ENCODE measurements at regions not wholly inside any gene's neighbourhood (a gene's known extent, or its start where the extent isn't known, plus 50 kb on each side); places are given as distances from the start of the nearest gene placed in this dataset.

DNA sequence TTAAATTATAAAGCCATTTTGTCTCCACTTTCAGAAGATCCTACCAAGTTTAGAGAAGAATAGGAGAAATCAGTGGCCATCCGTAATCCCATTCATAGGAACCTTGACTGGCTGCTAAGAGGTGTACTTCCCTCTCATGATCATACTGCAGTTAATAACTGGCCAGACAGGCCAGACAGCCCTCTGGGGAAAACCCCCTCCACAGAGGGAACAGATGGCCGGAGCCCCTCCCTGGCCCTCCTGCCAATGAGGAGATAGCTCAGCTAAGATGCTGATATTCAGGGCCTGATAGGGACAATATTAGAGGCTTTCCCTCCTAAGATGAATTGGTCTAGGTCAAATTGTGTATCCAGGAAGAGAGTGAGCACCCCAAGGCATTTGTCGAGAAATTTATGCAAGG, 200.0 kb upstream of the MAOA start:
- H3K36me3 ChIP-seq (ENCODE audit: insufficient read depth, low read length): no peaks in the 10 kb centered on the region
- H3K4me1 ChIP-seq (ENCODE audit: insufficient read depth, low read length): peaks cover 8% of the 10 kb centered on the region; the same call in 1 of the 2 replicates
- peaks cover 33% of the 10 kb centered on the region for H3K9me3 ChIP-seq (ENCODE audit: control insufficient read depth, insufficient read depth, low read length)
- no peak overlapping the region for H3K9ac ChIP-seq (ENCODE audit: low read depth, low read length)

DNA sequence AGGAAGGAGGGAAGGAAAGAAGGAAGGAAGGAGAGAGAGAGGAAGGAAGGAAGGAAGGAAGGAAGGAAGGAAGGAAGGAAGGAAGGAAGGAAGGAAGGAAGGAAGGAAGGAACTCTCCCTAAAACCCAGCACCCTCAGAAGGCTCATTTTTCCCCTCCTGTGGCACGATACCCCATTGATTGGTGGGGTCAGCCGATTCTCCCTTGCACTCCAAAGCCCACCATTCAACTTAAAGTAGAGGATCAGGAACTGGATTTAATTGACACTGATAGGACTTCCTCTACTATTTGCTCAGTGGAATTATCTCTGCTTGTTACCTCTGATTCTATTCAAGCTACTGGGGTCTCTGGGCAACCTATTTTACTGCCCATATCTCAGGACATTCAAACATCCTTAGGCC, 199.2 kb upstream of the MAOA start:
- Histone ChIP-seq H3K9me3 (ENCODE audit: control insufficient read depth, insufficient read depth, low read length) (peaks cover 24% of the 10 kb centered on the region), H3K4me1 (ENCODE audit: insufficient read depth, low read length) (peaks cover 8% of the 10 kb centered on the region; the same call in 1 of the 2 replicates), H3K36me3 (ENCODE audit: insufficient read depth, low read length) (no peaks in the 10 kb centered on the region), H3K9ac (ENCODE audit: low read depth, low read length) (no peak overlapping the region)

DNA sequence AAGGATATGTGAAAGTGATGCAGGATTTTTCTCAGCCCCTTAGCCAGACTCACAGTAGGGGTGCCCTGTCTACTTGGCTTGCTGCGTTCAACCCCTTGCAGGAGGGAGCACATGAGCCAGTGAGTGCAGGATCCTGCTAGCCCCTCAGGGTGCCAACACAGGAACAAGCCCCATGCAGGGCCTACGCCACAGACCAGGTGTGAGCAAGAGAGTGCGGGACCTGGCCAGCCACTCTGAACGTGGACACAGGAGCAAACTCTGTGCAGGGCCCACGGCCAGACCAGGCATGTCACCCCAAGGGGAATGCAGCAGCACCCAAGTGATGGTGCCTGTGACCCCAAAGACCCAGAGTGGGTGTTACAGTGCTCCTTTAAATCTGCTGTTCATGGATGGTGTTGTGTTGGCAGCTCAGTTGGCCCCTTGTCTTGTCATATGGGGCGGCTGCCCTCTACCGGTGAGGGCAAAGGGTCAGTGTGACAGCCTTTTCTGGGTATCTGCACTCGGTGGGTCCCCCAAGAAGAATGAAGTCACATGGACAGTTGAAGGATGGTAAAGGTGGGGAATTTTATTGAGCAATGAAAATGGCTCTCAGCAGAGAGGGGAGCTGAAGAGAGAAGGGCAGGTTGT, 188.4 kb upstream of the MAOA start:
- Histone ChIP-seq H3K4me1 (ENCODE audit: insufficient read depth, low read length) (no peaks in the 10 kb centered on the region), H3K36me3 (ENCODE audit: insufficient read depth, low read length) (no peaks in the 10 kb centered on the region), H3K9ac (ENCODE audit: low read depth, low read length) (no peak overlapping the region), H3K9me3 (ENCODE audit: control insufficient read depth, insufficient read depth, low read length) (no peaks in the 10 kb centered on the region; the same call in 1 of the 2 replicates)

DNA sequence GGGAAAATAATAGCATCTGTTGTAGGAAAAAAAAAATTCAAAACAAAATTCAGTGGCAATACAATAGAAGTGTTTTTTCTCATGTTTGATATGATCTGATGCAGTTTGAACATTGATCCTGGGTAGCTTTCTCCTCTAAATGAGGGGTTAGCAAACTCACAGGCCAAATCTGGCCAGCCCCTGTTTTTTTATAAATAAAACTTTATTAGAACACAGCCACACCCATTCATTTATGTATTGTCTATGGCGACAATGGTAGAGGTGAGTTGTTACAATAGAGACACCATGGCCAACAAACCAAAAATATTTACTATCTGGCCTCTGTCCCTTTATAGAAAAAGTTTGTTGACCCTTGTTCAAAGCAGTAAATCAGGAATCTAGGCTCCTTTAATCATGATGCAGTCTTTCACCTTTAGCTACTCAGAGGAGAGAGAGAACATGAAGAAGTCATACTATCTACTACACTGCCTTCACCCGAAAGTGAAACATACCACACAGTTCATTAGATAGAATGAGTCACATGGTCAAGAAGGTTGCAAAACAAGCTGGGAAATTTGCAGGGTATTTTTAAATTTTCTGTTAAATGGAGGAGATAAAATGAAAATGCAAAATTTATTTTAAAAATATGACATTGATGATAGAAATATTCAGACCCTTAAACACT, 186.6 kb upstream of the MAOA start:
- Histone ChIP-seq H3K36me3 (ENCODE audit: insufficient read depth, low read length) (no peaks in the 10 kb centered on the region), H3K9me3 (ENCODE audit: control insufficient read depth, insufficient read depth, low read length) (no peaks in the 10 kb centered on the region; the same call in 1 of the 2 replicates), H3K9ac (ENCODE audit: low read depth, low read length) (no peak overlapping the region), H3K4me1 (ENCODE audit: insufficient read depth, low read length) (peaks cover 2% of the 10 kb centered on the region; the same call in 1 of the 2 replicates)

DNA sequence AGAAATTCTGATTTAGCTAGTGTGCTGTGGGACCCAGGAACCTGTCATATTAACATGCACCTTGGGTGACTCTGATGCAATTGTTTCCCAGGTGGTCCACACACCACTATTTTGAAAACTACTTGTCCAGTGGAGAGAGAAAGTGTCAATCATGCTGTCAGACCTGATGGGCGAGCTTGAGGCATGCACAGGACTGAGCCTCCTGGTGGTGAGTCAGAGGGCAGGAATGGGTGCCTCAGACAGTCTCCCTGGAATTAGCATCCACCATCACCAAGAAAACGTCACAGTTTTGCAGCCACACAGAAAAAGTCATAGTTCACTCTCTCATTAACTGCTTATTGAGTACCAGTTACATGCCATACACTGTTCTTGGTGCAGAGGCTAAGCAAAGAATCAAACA, 181.8 kb upstream of the MAOA start:
- Histone ChIP-seq H3K4me1 (ENCODE audit: insufficient read depth, low read length) (peaks cover 4% of the 10 kb centered on the region; the same call in 1 of the 2 replicates), H3K9me3 (ENCODE audit: control insufficient read depth, insufficient read depth, low read length) (no peaks in the 10 kb centered on the region; the same call in 1 of the 2 replicates), H3K9ac (ENCODE audit: low read depth, low read length) (no peak overlapping the region), H3K36me3 (ENCODE audit: insufficient read depth, low read length) (no peaks in the 10 kb centered on the region)

DNA sequence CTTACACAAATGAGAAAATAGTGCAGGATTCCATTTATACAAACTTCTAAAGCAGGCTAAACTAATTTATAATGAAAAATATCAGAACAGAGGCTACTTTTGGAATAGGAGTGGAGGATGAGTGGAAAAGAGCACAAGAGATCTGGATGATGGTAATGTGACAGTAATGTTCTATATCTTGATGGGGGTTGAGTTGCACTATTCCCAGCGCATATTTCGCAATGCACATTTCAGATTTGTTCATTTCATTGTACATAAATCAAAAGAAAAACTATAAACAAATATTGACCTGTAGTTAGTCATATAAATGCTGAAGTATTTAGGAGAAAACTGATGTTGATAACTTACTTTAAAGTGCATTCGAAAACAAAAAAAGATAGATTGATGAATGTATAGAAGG, 177.0 kb upstream of the MAOA start:
- no peaks in the 10 kb centered on the region for H3K36me3 ChIP-seq (ENCODE audit: insufficient read depth, low read length)
- H3K4me1 ChIP-seq (ENCODE audit: insufficient read depth, low read length): peaks cover 4% of the 10 kb centered on the region; the same call in 1 of the 2 replicates
- H3K9ac ChIP-seq (ENCODE audit: low read depth, low read length): no peak overlapping the region
- no peaks in the 10 kb centered on the region for H3K9me3 ChIP-seq (ENCODE audit: control insufficient read depth, insufficient read depth, low read length)

DNA sequence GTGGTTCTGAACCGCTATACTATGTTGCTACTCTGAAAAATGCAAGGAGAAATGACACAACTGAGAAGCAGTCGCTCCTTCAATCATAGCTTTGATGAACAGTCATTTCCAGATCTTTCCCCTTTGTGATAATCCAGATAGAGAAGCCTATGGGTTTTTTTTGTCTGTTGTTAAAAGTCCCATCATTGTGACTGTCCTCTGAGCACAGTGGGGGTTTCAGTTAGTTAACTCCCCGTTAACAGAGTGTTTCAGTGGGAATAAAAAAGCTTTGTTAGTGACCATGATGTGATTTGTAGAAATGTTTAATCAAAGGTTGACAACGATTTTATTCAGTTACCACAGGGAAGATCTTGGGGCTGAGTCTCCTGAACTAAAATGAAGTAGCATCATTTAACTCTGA, 176.2 kb upstream of the MAOA start:
- Histone ChIP-seq H3K4me1 (ENCODE audit: insufficient read depth, low read length) (no peaks in the 10 kb centered on the region), H3K9me3 (ENCODE audit: control insufficient read depth, insufficient read depth, low read length) (no peaks in the 10 kb centered on the region), H3K9ac (ENCODE audit: low read depth, low read length) (no peak overlapping the region), H3K36me3 (ENCODE audit: insufficient read depth, low read length) (no peaks in the 10 kb centered on the region)

DNA sequence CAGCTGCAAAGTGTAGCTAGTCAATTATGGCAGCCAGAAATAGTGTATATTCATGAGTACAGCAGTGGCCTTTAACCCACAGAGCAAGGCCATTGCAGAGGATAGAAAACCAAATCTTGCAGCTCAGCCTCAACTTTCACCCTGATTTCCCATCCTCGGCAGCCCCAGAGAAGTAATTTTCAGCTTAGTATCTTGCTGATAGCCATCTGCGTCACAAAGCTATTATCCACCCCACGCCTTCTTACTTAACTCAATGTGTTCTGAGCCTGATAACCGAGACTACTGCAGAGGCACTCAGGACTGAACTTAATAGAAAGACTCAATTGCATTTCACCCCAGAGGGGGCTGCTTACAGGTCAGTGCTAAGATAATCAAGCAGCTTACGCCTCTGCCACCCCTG, 174.5 kb upstream of the MAOA start:
- no peak overlapping the region for H3K9ac ChIP-seq (ENCODE audit: low read depth, low read length)
- no peaks in the 10 kb centered on the region for H3K36me3 ChIP-seq (ENCODE audit: insufficient read depth, low read length)
- H3K4me1 ChIP-seq (ENCODE audit: insufficient read depth, low read length): no peaks in the 10 kb centered on the region
- no peaks in the 10 kb centered on the region for H3K9me3 ChIP-seq (ENCODE audit: control insufficient read depth, insufficient read depth, low read length)

DNA sequence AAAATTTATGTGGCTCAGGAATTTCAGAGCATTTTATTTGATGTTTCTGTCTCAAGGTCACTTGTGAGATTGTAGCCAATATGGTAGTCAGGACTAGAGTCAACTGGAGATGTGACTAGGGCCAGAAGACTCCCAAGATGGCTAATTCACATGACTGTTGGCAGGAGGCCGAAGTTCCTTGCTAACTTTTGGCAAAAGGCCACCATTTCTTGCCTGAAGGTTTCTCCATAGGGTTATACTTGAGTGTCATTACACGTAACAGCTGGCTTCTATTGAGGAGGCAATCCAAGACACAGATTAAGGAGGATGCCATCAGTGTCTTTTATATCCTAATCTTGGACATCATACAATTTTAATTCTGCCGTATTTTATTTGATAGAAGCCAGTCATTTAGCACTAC, 162.3 kb upstream of the MAOA start:
- Histone ChIP-seq H3K9me3 (ENCODE audit: control insufficient read depth, insufficient read depth, low read length) (no peaks in the 10 kb centered on the region), H3K9ac (ENCODE audit: low read depth, low read length) (no peak overlapping the region), H3K36me3 (ENCODE audit: insufficient read depth, low read length) (no peaks in the 10 kb centered on the region; the same call in 1 of the 2 replicates), H3K4me1 (ENCODE audit: insufficient read depth, low read length) (no peaks in the 10 kb centered on the region)

DNA sequence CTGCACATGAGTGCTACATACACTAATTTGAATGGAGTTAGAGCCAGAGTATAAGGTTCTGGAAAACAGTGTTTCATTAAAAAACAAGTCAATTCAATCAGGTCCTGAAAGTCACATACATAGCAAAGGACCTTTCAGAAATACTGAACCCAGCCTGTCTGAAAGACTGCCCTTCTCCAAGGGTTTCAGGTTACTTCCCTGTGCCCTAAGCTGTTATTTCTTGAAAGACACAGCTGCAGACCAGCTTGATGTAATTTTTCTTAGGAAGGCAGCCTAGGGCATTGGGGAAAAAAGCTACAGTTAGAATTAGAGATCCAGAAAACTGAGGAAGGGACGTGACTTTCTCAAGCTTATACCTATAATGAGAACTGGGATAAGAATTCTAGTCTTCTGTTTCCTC, 155.9 kb upstream of the MAOA start:
- H3K36me3 ChIP-seq (ENCODE audit: insufficient read depth, low read length): no peaks in the 10 kb centered on the region; the same call in 1 of the 2 replicates
- peaks cover 11% of the 10 kb centered on the region for H3K4me1 ChIP-seq (ENCODE audit: insufficient read depth, low read length)
- H3K9me3 ChIP-seq (ENCODE audit: control insufficient read depth, insufficient read depth, low read length): no peaks in the 10 kb centered on the region
- no peak overlapping the region for H3K9ac ChIP-seq (ENCODE audit: low read depth, low read length)

DNA sequence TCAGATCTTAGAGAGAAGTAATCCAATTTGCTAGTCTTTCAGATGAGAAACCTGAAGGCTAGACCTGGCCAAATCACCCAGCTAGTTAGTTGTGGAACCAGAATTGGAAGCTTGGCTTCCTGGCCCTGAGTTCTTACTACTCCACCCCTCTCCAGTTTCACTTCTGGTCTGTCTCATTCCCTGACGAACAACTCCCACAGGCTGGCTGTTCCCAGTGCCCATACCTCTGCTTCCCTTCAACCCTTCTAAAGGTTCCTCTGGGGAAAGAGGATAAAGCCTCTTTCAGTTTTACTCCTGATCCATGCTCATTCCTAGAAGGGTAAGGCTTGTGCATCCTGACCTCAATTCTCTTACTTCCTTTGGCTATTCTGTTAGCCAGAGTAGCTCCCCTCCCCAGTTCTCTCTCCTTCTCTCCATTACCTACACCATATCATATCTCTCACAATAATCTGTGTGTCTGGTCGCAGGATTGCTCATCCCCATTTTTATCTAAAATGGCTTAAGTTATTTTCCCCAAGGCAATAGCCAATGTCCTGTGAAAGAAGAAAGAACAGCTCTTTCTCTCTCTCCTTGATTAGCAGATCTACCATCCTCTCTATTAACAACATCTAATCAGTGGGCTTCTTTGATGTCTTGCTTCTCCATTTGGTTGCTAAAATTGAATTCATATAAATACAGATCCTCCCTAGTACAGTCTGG, 155.0 kb upstream of the MAOA start:
- H3K9ac ChIP-seq (ENCODE audit: low read depth, low read length): no peak overlapping the region
- no peaks in the 10 kb centered on the region; the same call in 1 of the 2 replicates for H3K36me3 ChIP-seq (ENCODE audit: insufficient read depth, low read length)
- peaks cover 11% of the 10 kb centered on the region for H3K4me1 ChIP-seq (ENCODE audit: insufficient read depth, low read length)
- H3K9me3 ChIP-seq (ENCODE audit: control insufficient read depth, insufficient read depth, low read length): no peaks in the 10 kb centered on the region

DNA sequence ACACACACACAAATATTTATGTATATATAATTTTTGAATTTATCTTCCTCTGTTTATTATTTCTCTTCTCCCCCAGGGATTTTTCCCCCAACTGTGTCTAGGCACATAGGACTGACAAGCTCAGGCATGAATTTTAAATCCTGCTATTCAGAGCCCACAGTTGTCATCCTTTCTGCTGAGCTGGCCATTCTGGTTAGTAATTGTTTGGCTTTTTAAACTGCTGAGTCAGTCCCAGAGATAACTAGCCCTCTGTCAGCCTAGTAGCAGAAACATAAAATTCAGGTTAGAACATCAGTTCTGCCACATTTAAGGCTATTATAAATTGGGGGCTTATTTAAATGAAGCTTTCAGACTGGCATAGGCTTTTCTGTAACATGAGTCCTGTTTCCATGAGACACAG, 151.7 kb upstream of the MAOA start:
- H3K9ac ChIP-seq (ENCODE audit: low read depth, low read length): no peak overlapping the region
- H3K9me3 ChIP-seq (ENCODE audit: control insufficient read depth, insufficient read depth, low read length): no peaks in the 10 kb centered on the region
- no peaks in the 10 kb centered on the region for H3K36me3 ChIP-seq (ENCODE audit: insufficient read depth, low read length)
- H3K4me1 ChIP-seq (ENCODE audit: insufficient read depth, low read length): peaks cover 11% of the 10 kb centered on the region

DNA sequence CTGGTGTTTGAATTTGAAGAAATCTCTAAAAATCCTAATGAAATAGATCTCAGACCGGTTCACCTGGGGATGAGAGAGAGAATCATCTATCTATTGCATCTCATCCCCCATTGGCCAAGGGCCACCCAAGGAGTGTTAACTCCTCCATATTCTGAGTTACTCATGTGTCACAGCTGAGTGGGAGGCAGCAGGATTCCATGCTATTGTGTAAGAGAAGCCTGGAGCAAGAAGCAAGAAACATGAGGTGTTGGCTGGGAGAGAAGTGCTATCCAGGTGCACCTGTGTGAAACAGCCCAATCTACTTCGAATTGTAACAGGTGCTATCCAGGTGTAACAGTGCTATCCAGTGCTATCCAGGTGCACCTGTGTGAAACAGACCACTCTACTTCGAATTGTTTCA, 150.3 kb upstream of the MAOA start:
- Histone ChIP-seq H3K9me3 (ENCODE audit: control insufficient read depth, insufficient read depth, low read length) (no peaks in the 10 kb centered on the region), H3K9ac (ENCODE audit: low read depth, low read length) (no peak overlapping the region), H3K36me3 (ENCODE audit: insufficient read depth, low read length) (no peaks in the 10 kb centered on the region), H3K4me1 (ENCODE audit: insufficient read depth, low read length) (peaks cover 3% of the 10 kb centered on the region; the same call in 1 of the 2 replicates)

DNA sequence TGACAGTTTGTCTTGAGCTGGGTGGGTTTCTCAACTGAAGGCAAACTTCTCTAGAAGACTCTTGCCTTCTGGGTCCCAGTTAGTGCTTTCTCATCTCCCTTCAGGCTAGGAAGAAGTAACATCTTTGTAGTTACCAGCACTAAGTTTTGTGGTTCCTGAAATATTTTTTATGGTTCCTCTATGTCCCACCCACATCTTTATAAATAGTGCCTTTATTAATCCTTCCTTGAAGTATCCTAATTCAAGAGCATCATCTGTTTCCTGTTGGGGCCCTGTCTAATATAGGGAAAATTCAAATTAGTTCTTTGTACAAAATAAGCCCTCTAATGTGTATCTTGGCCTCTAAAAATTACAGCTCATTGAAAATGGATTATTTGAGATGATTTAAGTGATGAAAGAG, 147.4 kb upstream of the MAOA start:
- H3K4me1 ChIP-seq (ENCODE audit: insufficient read depth, low read length): peaks cover 3% of the 10 kb centered on the region; the same call in 1 of the 2 replicates
- H3K9me3 ChIP-seq (ENCODE audit: control insufficient read depth, insufficient read depth, low read length): no peaks in the 10 kb centered on the region
- H3K9ac ChIP-seq (ENCODE audit: low read depth, low read length): no peak overlapping the region
- no peaks in the 10 kb centered on the region for H3K36me3 ChIP-seq (ENCODE audit: insufficient read depth, low read length)

DNA sequence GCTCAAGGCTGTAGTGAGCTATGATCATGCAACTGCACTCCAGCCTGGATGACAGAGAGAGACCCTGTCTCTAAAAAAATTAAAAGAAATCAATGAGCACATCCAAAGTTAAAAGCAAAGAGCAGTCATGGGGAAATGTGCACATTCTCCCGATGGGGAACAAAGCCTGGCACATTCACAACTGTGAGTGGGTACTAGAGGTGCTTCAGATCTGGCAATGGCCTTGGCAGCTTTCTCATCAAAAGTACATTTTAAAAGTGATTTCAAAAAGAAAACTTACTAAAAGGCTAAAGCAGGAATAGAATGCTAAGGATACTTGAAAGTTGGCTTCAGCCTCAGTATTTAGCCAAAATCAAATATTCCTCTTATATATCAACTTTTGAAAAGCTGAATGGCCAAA, 145.9 kb upstream of the MAOA start:
- H3K9me3 ChIP-seq (ENCODE audit: control insufficient read depth, insufficient read depth, low read length): no peaks in the 10 kb centered on the region
- H3K4me1 ChIP-seq (ENCODE audit: insufficient read depth, low read length): no peaks in the 10 kb centered on the region
- H3K36me3 ChIP-seq (ENCODE audit: insufficient read depth, low read length): no peaks in the 10 kb centered on the region

More for the DNA sequence above, 145.9 kb upstream of the MAOA start:
- H3K9ac ChIP-seq (ENCODE audit: low read depth, low read length): no peak overlapping the region
